CD14-positive monocyte (primary cell): ENCODE measurements at regions not wholly inside any gene's neighbourhood (a gene's known extent, or its start where the extent isn't known, plus 50 kb on each side); places are given as distances from the start of the nearest gene placed in this dataset.

Source experiments
- DNase-seq, 3 donors: peaks; one replicate each; pipeline ENCODE4 v3.0.0-alpha.2; 2011 to 2022
- H2AFZ ChIP-seq: 2 replicates; pipeline ENCODE4 v1.6.0; 2012; ENCODE audit warnings: mild to moderate bottlenecking, low read depth, low read length, inconsistent platforms; ENCODE audit not compliant: insufficient read depth, poor library complexity, severe bottlenecking
- H3K27ac ChIP-seq, 2 donors: 1 replicate in 1 of 2; 2 replicates in 1 of 2; pipeline ENCODE4 v1.5.1; 2012 to 2013; ENCODE audit warnings: low read length in 2 of 2, control low read depth in 1 of 2, inconsistent platforms in 1 of 2, low read depth in 1 of 2, mild to moderate bottlenecking in 1 of 2
- H3K27me3 ChIP-seq, 2 donors: one replicate each; pipeline versions ENCODE4 v1.6.0 to v1.6.1; 2011 to 2013; ENCODE audit warnings: low read length in 2 of 2; ENCODE audit not compliant: control insufficient read depth in 2 of 2, insufficient read depth in 2 of 2
- H3K36me3 ChIP-seq, 2 donors: replicated peaks in 1 of 2; 1 replicate in 1 of 2; 2 replicates in 1 of 2; pipeline versions ENCODE4 v1.5.1 to v1.6.1; 2012 to 2013; ENCODE audit warnings: low read length in 2 of 2, control low read depth in 1 of 2, inconsistent platforms in 1 of 2, mild to moderate bottlenecking in 1 of 2; ENCODE audit not compliant: insufficient read depth in 2 of 2, control insufficient read depth in 1 of 2
- H3K4me1 ChIP-seq, 2 donors: 1 replicate in 1 of 2; 2 replicates in 1 of 2; pipeline versions ENCODE4 v1.5.1 to v1.6.1; 2012 to 2013; ENCODE audit warnings: low read length in 2 of 2, control low read depth in 1 of 2, inconsistent platforms in 1 of 2, mild to moderate bottlenecking in 1 of 2, moderate library complexity in 1 of 2; ENCODE audit not compliant: insufficient read depth in 2 of 2, control insufficient read depth in 1 of 2
- H3K4me2 ChIP-seq: replicated peaks from 2 replicates; pipeline ENCODE3; 2012; ENCODE audit warnings: low read length, moderate library complexity, mild to moderate bottlenecking; ENCODE audit not compliant: poor library complexity, severe bottlenecking; ENCODE audit errors: extremely low read depth
- H3K4me3 ChIP-seq, 3 experiments: fragments of 200-600 bp in 1 of 3; sonication (generic) in 1 of 3; replicated peaks in 1 of 3; 1 replicate in 2 of 3; 2 replicates in 1 of 3; pipeline ENCODE4 v1.5.1; 2011 to 2013; ENCODE audit warnings: low read length in 3 of 3, mild to moderate bottlenecking in 3 of 3, control low read depth in 2 of 3, low read depth in 2 of 3, inconsistent platforms in 1 of 3, moderate library complexity in 1 of 3
- H3K79me2 ChIP-seq: 2 replicates; pipeline ENCODE4 v1.6.0; 2012; ENCODE audit warnings: mild to moderate bottlenecking, control low read depth, inconsistent platforms, low read length, moderate library complexity; ENCODE audit not compliant: insufficient read depth
- H3K9ac ChIP-seq: 2 replicates; pipeline ENCODE4 v1.6.0; 2017; ENCODE audit warnings: low read length, mild to moderate bottlenecking; ENCODE audit not compliant: insufficient read depth, poor library complexity, severe bottlenecking
- H3K9me3 ChIP-seq, 2 donors: replicated peaks in 1 of 2; 1 replicate in 1 of 2; 2 replicates in 1 of 2; pipeline versions ENCODE4 v1.5.1 to v1.6.1; 2012 to 2013; ENCODE audit warnings: low read length in 2 of 2, control low read depth in 1 of 2; ENCODE audit not compliant: control insufficient read depth in 1 of 2, insufficient read depth in 1 of 2
- H4K20me1 ChIP-seq: 2 replicates; pipeline ENCODE4 v1.6.0; 2012; ENCODE audit warnings: mild to moderate bottlenecking, low read length, control low read depth, moderate library complexity; ENCODE audit not compliant: insufficient read depth
- H3K27ac Mint-ChIP-seq, 7 donors: one replicate each; pipeline ENCODE4 v1.8.0; 2020; ENCODE audit warnings: mild to moderate bottlenecking in 7 of 7, mixed read lengths in 7 of 7, moderate library complexity in 6 of 7, inconsistent platforms in 2 of 7
- H3K27me3 Mint-ChIP-seq, 3 donors: one replicate each; pipeline ENCODE4 v1.8.0; 2021 to 2022; ENCODE audit warnings: low read depth in 3 of 3, mild to moderate bottlenecking in 3 of 3, mixed read lengths in 3 of 3, moderate library complexity in 3 of 3, inconsistent platforms in 1 of 3
- H3K36me3 Mint-ChIP-seq, 2 donors: one replicate each; pipeline ENCODE4 v1.8.0; 2020; ENCODE audit warnings: mixed read lengths in 2 of 2, inconsistent platforms in 1 of 2, mild to moderate bottlenecking in 1 of 2
- H3K4me1 Mint-ChIP-seq: one replicate; pipeline ENCODE4 v1.8.0; 2020; ENCODE audit warnings: mild to moderate bottlenecking, mixed read lengths
- H3K4me3 Mint-ChIP-seq, 2 donors: one replicate each; pipeline ENCODE4 v1.8.0; 2020; ENCODE audit warnings: mild to moderate bottlenecking in 2 of 2, mixed read lengths in 2 of 2, moderate library complexity in 1 of 2
- H3K9me3 Mint-ChIP-seq, 7 donors: one replicate each; pipeline ENCODE4 v1.8.0; 2020 to 2022; ENCODE audit warnings: mixed read lengths in 7 of 7, mild to moderate bottlenecking in 6 of 7, moderate library complexity in 6 of 7, inconsistent platforms in 2 of 7
- CTCF ChIP-seq: fragments of 200-600 bp; IDR thresholded peaks from one replicate; pipeline ENCODE4 v1.8.0; 2022; ENCODE audit warnings: antibody characterized with exemption, mild to moderate bottlenecking
- WGBS: methylation state at CpG from one replicate; pipeline ENCODE4 v1.1.5; 2013; ENCODE audit warnings: missing lambda C conversion rate; ENCODE audit not compliant: insufficient coverage; 5-methylcytosine and 5-hydroxymethylcytosine counted together
- intact Hi-C, 2 donors: fragments of 100-400 bp; cut with micrococcal nuclease; formaldehyde crosslinking; loops; one replicate each; pipeline versions ENCODE4 v1.15.0 to v1.15.1; 2023

GRCh38 chr2:184041077-184041476, 557.3 kb upstream of the ZNF804A start:
- Mint-ChIP-seq H3K27ac (no peak overlapping the region), H3K36me3 (no peaks in the 10 kb centered on the region), H3K4me3 (no peak overlapping the region), H3K4me1 (no peaks in the 10 kb centered on the region), H3K27me3 (peaks cover 0 to 2% (median 0%) of the 10 kb centered on the region in 3 donors), H3K9me3 (peaks cover 0 to 5% (median 0%) of the 10 kb centered on the region in 7 donors)
- Histone ChIP-seq H2AFZ (no peak overlapping the region), H4K20me1 (no peaks in the 10 kb centered on the region), H3K27me3 (no peaks in the 10 kb centered on the region), H3K9me3 (no peaks in the 10 kb centered on the region), H3K4me1 (no peaks in the 10 kb centered on the region), H3K79me2 (no peaks in the 10 kb centered on the region), H3K27ac (no peak overlapping the region), H3K4me3 (no peak overlapping the region), H3K9ac (no peak overlapping the region), H3K36me3 (no peaks in the 10 kb centered on the region), H3K4me2 (no peak overlapping the region)
- 60% methylated on average over 1 of the region's 3 CpGs for WGBS
- intact Hi-C loops = no loop called here
- DNase-seq = no peak
- TF ChIP-seq CTCF = no peak

GRCh38 chr2:184041777-184042176, 556.6 kb upstream of the ZNF804A start:
- no peak for DNase-seq
- Histone ChIP-seq H3K27me3 (no peaks in the 10 kb centered on the region), H3K9ac (no peak overlapping the region), H3K4me3 (no peak overlapping the region), H4K20me1 (no peaks in the 10 kb centered on the region), H3K27ac (no peak overlapping the region), H3K9me3 (no peaks in the 10 kb centered on the region), H3K36me3 (no peaks in the 10 kb centered on the region), H3K79me2 (no peaks in the 10 kb centered on the region), H3K4me2 (no peak overlapping the region), H2AFZ (no peak overlapping the region), H3K4me1 (no peaks in the 10 kb centered on the region)
- intact Hi-C loops = no loop called here
- H3K36me3 Mint-ChIP-seq = no peaks in the 10 kb centered on the region
- peaks cover 0 to 5% (median 0%) of the 10 kb centered on the region in 7 donors for H3K9me3 Mint-ChIP-seq
- peaks cover 0 to 2% (median 0%) of the 10 kb centered on the region in 3 donors for H3K27me3 Mint-ChIP-seq
- no peak overlapping the region for H3K4me3 Mint-ChIP-seq
- no peak for TF ChIP-seq CTCF
- WGBS = no CpG with 5 or more reads among the region's 4 CpGs
- H3K27ac Mint-ChIP-seq = no peak overlapping the region
- H3K4me1 Mint-ChIP-seq = no peaks in the 10 kb centered on the region
